PC-9 (cell line): ENCODE measurements at regions not wholly inside any gene's neighbourhood (a gene's known extent, or its start where the extent isn't known, plus 50 kb on each side); places are given as distances from the start of the nearest gene placed in this dataset.

ENCODE experiments used
- BruUV-seq: library from RNA; stranded (reverse); fragments of 400-500 nt; replicated peaks from 2 replicates; lab custom pipeline; 2021; lab: Mats Ljungman, UMichigan
- CTCF ChIA-PET: fragments of 300-600 bp; sonication (Branson Sonifier 250); formaldehyde crosslinking; loops from one replicate; lab custom pipeline; 2022; ENCODE audit warnings: antibody characterized with exemption; lab: Charles Lee
- POLR2A ChIA-PET: fragments of 300-600 bp; sonication (Branson Sonifier 250); formaldehyde crosslinking; loops from one replicate; lab custom pipeline; 2022; ENCODE audit warnings: antibody characterized with exemption; ENCODE audit not compliant: unreplicated experiment; lab: Charles Lee
- DNase-seq, 2 experiments: peaks; one replicate each; pipeline versions ENCODE4 v3.0.0 to v3.0.0-alpha.2; 2015 to 2022; ENCODE audit warnings: mixed read lengths in 1 of 2
- H2AFZ ChIP-seq: fragments of 200-600 bp; sonication (generic); 2 replicates; pipeline ENCODE4 v1.8.1; 2017; ENCODE audit warnings: antibody characterized with exemption
- H3F3A ChIP-seq: fragments of 200-600 bp; sonication (generic); 2 replicates; pipeline ENCODE4 v1.8.1; 2017; ENCODE audit warnings: antibody characterized with exemption, mild to moderate bottlenecking, low read depth; ENCODE audit not compliant: insufficient read depth
- H3K27ac ChIP-seq: fragments of 200-600 bp; sonication (generic); 2 replicates; pipeline ENCODE4 v1.6.1; 2016; ENCODE audit warnings: mixed run types
- H3K27me3 ChIP-seq: fragments of 200-600 bp; sonication (generic); 2 replicates; pipeline ENCODE4 v1.6.1; 2016; ENCODE audit warnings: low read depth, mixed run types; ENCODE audit not compliant: insufficient read depth
- H3K36me3 ChIP-seq: fragments of 200-600 bp; sonication (generic); 2 replicates; pipeline ENCODE4 v1.6.1; 2016; ENCODE audit warnings: low read depth, mixed run types
- H3K4me1 ChIP-seq: fragments of 200-600 bp; sonication (generic); replicated peaks from 2 replicates; pipeline ENCODE4 v1.6.1; 2016; ENCODE audit warnings: mixed run types; ENCODE audit not compliant: insufficient read depth
- H3K4me2 ChIP-seq: fragments of 200-600 bp; sonication (generic); 2 replicates; pipeline ENCODE4 v1.6.1; 2017; ENCODE audit warnings: mixed run types
- H3K4me3 ChIP-seq: fragments of 200-600 bp; sonication (generic); 2 replicates; pipeline ENCODE4 v1.6.1; 2016; ENCODE audit warnings: mixed run types
- H3K79me2 ChIP-seq: fragments of 200-600 bp; sonication (generic); 2 replicates; pipeline ENCODE4 v1.6.1; 2017; ENCODE audit warnings: low read depth, mixed run types
- H3K9me2 ChIP-seq: fragments of 200-600 bp; sonication (generic); 2 replicates; pipeline ENCODE4 v1.8.1; 2017; ENCODE audit warnings: mild to moderate bottlenecking; ENCODE audit not compliant: insufficient read depth
- H3K9me3 ChIP-seq: fragments of 200-600 bp; sonication (generic); 2 replicates; pipeline ENCODE4 v1.8.1; 2016; ENCODE audit warnings: low read depth; ENCODE audit not compliant: insufficient read depth
- H4K20me1 ChIP-seq: fragments of 200-600 bp; sonication (generic); 2 replicates; pipeline ENCODE4 v1.8.1; 2017; ENCODE audit not compliant: insufficient read depth
- EZH2 ChIP-seq: fragments of 200-600 bp; sonication (generic); IDR thresholded peaks from 2 replicates; pipeline ENCODE4 v1.8.0; 2017; ENCODE audit warnings: antibody characterized with exemption, low read depth
- intact Hi-C: fragments of 100-400 bp; cut with micrococcal nuclease; formaldehyde crosslinking; loops from one replicate; pipeline ENCODE4 v1.10.0; 2022; ENCODE audit not compliant: unreplicated experiment
- TF ChIP-seq, protein P1 (sequence below): fragments of 200-600 bp; sonication (generic); conservative IDR thresholded peaks from 2 replicates; pipeline ENCODE4 v1.6.1; 2017; ENCODE audit warnings: mixed run types, antibody characterized with exemption, mild to moderate bottlenecking, moderate library complexity

DNA sequence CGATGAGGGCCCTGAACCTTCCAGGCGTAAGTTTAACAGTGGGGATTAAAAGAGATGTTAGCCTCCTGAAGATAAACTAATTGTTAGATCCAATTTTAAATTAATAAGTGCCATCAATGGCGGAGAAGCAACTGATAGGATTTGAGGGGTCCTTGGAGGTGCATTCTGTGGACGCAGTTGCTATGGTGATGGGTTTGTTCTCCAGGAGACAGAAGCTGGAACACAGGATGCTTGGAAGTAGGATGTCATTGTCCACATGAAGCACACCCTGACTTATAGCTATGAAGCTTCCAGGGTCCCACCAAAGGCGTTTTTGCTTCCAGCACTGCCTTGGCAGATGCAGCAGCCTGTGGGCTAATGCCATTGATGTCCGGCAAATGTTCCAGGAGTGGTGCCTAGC, 331.0 kb upstream of the IL12A start:
- Histone ChIP-seq H3F3A (no peaks in the 10 kb centered on the region), H3K9me2 (no peaks in the 10 kb centered on the region), H4K20me1 (no peaks in the 10 kb centered on the region), H3K27me3 (no peaks in the 10 kb centered on the region), H3K4me2 (no peak overlapping the region), H3K4me3 (no peak overlapping the region), H3K79me2 (no peaks in the 10 kb centered on the region), H2AFZ (no peak overlapping the region), H3K36me3 (no peaks in the 10 kb centered on the region), H3K4me1 (no peaks in the 10 kb centered on the region; the same call in 1 of the 2 replicates), H3K27ac (no peak overlapping the region), H3K9me3 (peaks cover 6% of the 10 kb centered on the region; the same call in 1 of the 2 replicates)
- no peak for DNase-seq
- intact Hi-C loops: no loop called here
- TF ChIP-seq EZH2: no peak
- TF ChIP-seq, protein P1, sequence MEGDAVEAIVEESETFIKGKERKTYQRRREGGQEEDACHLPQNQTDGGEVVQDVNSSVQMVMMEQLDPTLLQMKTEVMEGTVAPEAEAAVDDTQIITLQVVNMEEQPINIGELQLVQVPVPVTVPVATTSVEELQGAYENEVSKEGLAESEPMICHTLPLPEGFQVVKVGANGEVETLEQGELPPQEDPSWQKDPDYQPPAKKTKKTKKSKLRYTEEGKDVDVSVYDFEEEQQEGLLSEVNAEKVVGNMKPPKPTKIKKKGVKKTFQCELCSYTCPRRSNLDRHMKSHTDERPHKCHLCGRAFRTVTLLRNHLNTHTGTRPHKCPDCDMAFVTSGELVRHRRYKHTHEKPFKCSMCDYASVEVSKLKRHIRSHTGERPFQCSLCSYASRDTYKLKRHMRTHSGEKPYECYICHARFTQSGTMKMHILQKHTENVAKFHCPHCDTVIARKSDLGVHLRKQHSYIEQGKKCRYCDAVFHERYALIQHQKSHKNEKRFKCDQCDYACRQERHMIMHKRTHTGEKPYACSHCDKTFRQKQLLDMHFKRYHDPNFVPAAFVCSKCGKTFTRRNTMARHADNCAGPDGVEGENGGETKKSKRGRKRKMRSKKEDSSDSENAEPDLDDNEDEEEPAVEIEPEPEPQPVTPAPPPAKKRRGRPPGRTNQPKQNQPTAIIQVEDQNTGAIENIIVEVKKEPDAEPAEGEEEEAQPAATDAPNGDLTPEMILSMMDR: no peak
- no TSS peak for BruUV-seq
- POLR2A ChIA-PET: no interaction called here
- CTCF ChIA-PET: no interaction called here

DNA sequence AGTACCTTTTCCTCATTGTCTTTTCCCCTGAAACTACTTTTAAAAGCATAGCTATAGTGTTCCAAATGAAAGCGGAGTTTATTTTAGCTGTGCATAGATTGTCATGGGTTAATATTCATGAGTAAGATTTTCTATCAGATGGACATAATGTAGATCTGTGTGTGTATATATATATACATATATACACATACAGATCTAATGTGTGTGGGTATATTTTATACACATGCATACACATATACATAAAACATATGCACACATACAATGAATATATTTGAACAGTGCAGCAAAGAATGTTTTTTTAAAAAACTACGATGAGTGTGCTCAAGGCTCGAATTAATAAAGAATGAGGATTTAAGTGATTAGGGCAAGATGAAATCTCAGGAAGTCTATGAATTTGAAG, 328.3 kb upstream of the IL12A start:
- H3K36me3 ChIP-seq: no peaks in the 10 kb centered on the region
- no peak for DNase-seq
- no peak overlapping the region for H3K27ac ChIP-seq
- H4K20me1 ChIP-seq: no peaks in the 10 kb centered on the region
- no peaks in the 10 kb centered on the region for H3F3A ChIP-seq
- POLR2A ChIA-PET: no interaction called here
- no peak overlapping the region for H3K4me2 ChIP-seq
- H3K9me2 ChIP-seq: no peaks in the 10 kb centered on the region
- H3K27me3 ChIP-seq: no peaks in the 10 kb centered on the region
- no peak overlapping the region for H2AFZ ChIP-seq
- H3K9me3 ChIP-seq: peaks cover 15% of the 10 kb centered on the region
- no peak overlapping the region for H3K4me3 ChIP-seq
- H3K79me2 ChIP-seq: no peaks in the 10 kb centered on the region
- BruUV-seq: no TSS peak
- CTCF ChIA-PET: no interaction called here
- H3K4me1 ChIP-seq: no peaks in the 10 kb centered on the region
- intact Hi-C loops: no loop called here
- TF ChIP-seq, protein P1: no peak
- no peak for TF ChIP-seq EZH2

- no peaks in the 10 kb centered on the region for H3K27me3 ChIP-seq
- DNase-seq: no peak
- H3K9me2 ChIP-seq: no peaks in the 10 kb centered on the region
- H4K20me1 ChIP-seq: no peaks in the 10 kb centered on the region
- H2AFZ ChIP-seq: no peak overlapping the region
- H3K27ac ChIP-seq: no peak overlapping the region
- TF ChIP-seq EZH2: no peak
- TF ChIP-seq, protein P1: no peak
- H3K9me3 ChIP-seq: peaks cover 15% of the 10 kb centered on the region
- H3K4me3 ChIP-seq: no peak overlapping the region
- ChIA-PET POLR2A (interaction anchor here (0.6 kb wide), 1 partner anchor 1551 kb away, joined by 4 read pairs; the partner anchor contains the start of gene RSRC1), CTCF (no interaction called here)
- BruUV-seq: no TSS peak
- H3K4me2 ChIP-seq: no peak overlapping the region
- no peaks in the 10 kb centered on the region for H3K79me2 ChIP-seq
- intact Hi-C loops: no loop called here
- H3F3A ChIP-seq: no peaks in the 10 kb centered on the region
- no peaks in the 10 kb centered on the region for H3K36me3 ChIP-seq
- no peaks in the 10 kb centered on the region for H3K4me1 ChIP-seq
Observed at GRCh38 chr3:159660901-159661300, 327.7 kb upstream of the IL12A start.
